SK-N-SH treated with all-trans-retinoic acid at 6 μM for 48 hours (cell line): ENCODE measurements at regions not wholly inside any gene's neighbourhood (a gene's known extent, or its start where the extent isn't known, plus 50 kb on each side); places are given as distances from the start of the nearest gene placed in this dataset.

ENCODE experiments used
- ATAC-seq: fragments of 200-7000 bp; cut with Tn5 transposase; 3 replicates; pipeline ENCODE4 v1.9.1; 2020; ENCODE audit warnings: mild to moderate bottlenecking, moderate library complexity
- ARNTL ChIP-seq: fragments of 450-650 bp; formaldehyde crosslinking; IDR thresholded peaks from 2 replicates; pipeline ENCODE4 v1.5.0; 2020; ENCODE audit warnings: low read depth, mild to moderate bottlenecking, moderate library complexity, borderline replicate concordance
- BACH2 ChIP-seq: fragments of 250-450 bp; sonication (Bioruptor Pico); IDR thresholded peaks from 2 replicates; pipeline ENCODE4 v1.9.0; 2021; ENCODE audit warnings: mild to moderate bottlenecking, borderline replicate concordance
- CREB5 ChIP-seq: fragments of 250-450 bp; sonication (Bioruptor Pico); IDR thresholded peaks from 2 replicates; pipeline ENCODE4 v1.5.1; 2020; ENCODE audit warnings: low read depth, mild to moderate bottlenecking, moderate library complexity
- CSDC2 ChIP-seq: fragments of 250-450 bp; sonication (Bioruptor Pico); IDR thresholded peaks from 2 replicates; pipeline ENCODE4 v1.5.0; 2020; ENCODE audit warnings: mild to moderate bottlenecking, moderate library complexity
- CSRNP3 ChIP-seq: fragments of 250-450 bp; sonication (Bioruptor Pico); IDR thresholded peaks from 2 replicates; pipeline ENCODE4 v1.5.1; 2021; ENCODE audit warnings: mild to moderate bottlenecking, moderate library complexity
- ESRRG ChIP-seq: fragments of 250-450 bp; sonication (Bioruptor Pico); IDR thresholded peaks from 2 replicates; pipeline ENCODE4 v1.6.1; 2021; ENCODE audit warnings: mild to moderate bottlenecking
- GLIS3 ChIP-seq: fragments of 250-450 bp; sonication (Bioruptor Pico); IDR thresholded peaks from 2 replicates; pipeline ENCODE4 v1.5.0; 2020; ENCODE audit warnings: mild to moderate bottlenecking, moderate library complexity
- ISL1 ChIP-seq: fragments of 250-450 bp; sonication (Bioruptor Pico); IDR thresholded peaks from 2 replicates; pipeline ENCODE4 v2.1.2; 2022; ENCODE audit warnings: mild to moderate bottlenecking, moderate library complexity
- OSR1 ChIP-seq: fragments of 250-450 bp; sonication (Bioruptor Pico); IDR thresholded peaks from 2 replicates; pipeline ENCODE4 v1.8.0; 2022; ENCODE audit warnings: moderate library complexity, mild to moderate bottlenecking, inconsistent platforms
- PATZ1 ChIP-seq: fragments of 250-450 bp; sonication (Bioruptor Pico); IDR thresholded peaks from 2 replicates; pipeline ENCODE4 v1.8.0; 2020; ENCODE audit warnings: mild to moderate bottlenecking, moderate library complexity, borderline replicate concordance
- PPARA ChIP-seq: fragments of 250-450 bp; sonication (Bioruptor Pico); IDR thresholded peaks from 2 replicates; pipeline ENCODE4 v1.5.0; 2020; ENCODE audit warnings: mild to moderate bottlenecking, borderline replicate concordance
- RARB ChIP-seq: fragments of 250-450 bp; sonication (Bioruptor Pico); IDR thresholded peaks from 2 replicates; pipeline ENCODE4 v1.8.0; 2021; ENCODE audit warnings: mild to moderate bottlenecking, moderate library complexity
- SNAI2 ChIP-seq: fragments of 250-450 bp; sonication (Bioruptor Pico); IDR thresholded peaks from 2 replicates; pipeline ENCODE4 v1.5.0; 2020; ENCODE audit warnings: mild to moderate bottlenecking, moderate library complexity
- TCF4 ChIP-seq: fragments of 250-450 bp; sonication (Bioruptor Pico); IDR thresholded peaks from 2 replicates; pipeline ENCODE4 v1.8.0; 2021; ENCODE audit warnings: mild to moderate bottlenecking, moderate library complexity, borderline replicate concordance
- TOX ChIP-seq: fragments of 250-450 bp; sonication (Bioruptor Pico); IDR thresholded peaks from 2 replicates; pipeline ENCODE4 v1.8.0; 2021; ENCODE audit warnings: mild to moderate bottlenecking, moderate library complexity, borderline replicate concordance
- ZC3H10 ChIP-seq: fragments of 250-450 bp; sonication (Bioruptor Pico); IDR thresholded peaks from 2 replicates; pipeline ENCODE4 v1.5.1; 2021; ENCODE audit warnings: mild to moderate bottlenecking, moderate library complexity
- ZFP3 ChIP-seq: fragments of 250-450 bp; sonication (Bioruptor Pico); IDR thresholded peaks from 2 replicates; pipeline ENCODE4 v1.5.0; 2020; ENCODE audit warnings: mild to moderate bottlenecking, moderate library complexity
- ZFP30 ChIP-seq: fragments of 450-650 bp; formaldehyde crosslinking; IDR thresholded peaks from 2 replicates; pipeline ENCODE4 v1.5.0; 2022; ENCODE audit warnings: mild to moderate bottlenecking, moderate library complexity
- ZNF565 ChIP-seq: fragments of 450-650 bp; formaldehyde crosslinking; conservative IDR thresholded peaks from 2 replicates; pipeline ENCODE4 v1.5.0; 2020; ENCODE audit warnings: low read depth, mild to moderate bottlenecking, moderate library complexity
- ZNF70 ChIP-seq: fragments of 450-650 bp; formaldehyde crosslinking; IDR thresholded peaks from 2 replicates; pipeline ENCODE4 v1.5.0; 2020; ENCODE audit warnings: mild to moderate bottlenecking, moderate library complexity
- ZNF8 ChIP-seq: fragments of 450-650 bp; formaldehyde crosslinking; IDR thresholded peaks from 2 replicates; pipeline ENCODE4 v1.5.0; 2020; ENCODE audit warnings: mild to moderate bottlenecking, moderate library complexity
- TF ChIP-seq, protein P1 (sequence below): fragments of 250-450 bp; sonication (Bioruptor Pico); IDR thresholded peaks from 2 replicates; pipeline ENCODE4 v1.5.0; 2020; ENCODE audit warnings: mild to moderate bottlenecking, moderate library complexity
- TF ChIP-seq, protein P2 (sequence below): fragments of 250-450 bp; sonication (Bioruptor Pico); IDR thresholded peaks from 2 replicates; pipeline ENCODE4 v1.8.0; 2021; ENCODE audit warnings: low read depth, mild to moderate bottlenecking, moderate library complexity, borderline replicate concordance

- ATAC-seq = no peak
- TF ChIP-seq CSRNP3 (CRISPR knock-in tag) (no peak), TCF4 (no peak), CSDC2 (no peak), ISL1 (CRISPR knock-in tag) (no peak), ZC3H10 (CRISPR knock-in tag) (no peak), RARB (no peak), CREB5 (CRISPR knock-in tag) (no peak), PPARA (no peak), GLIS3 (CRISPR knock-in tag) (no peak), PATZ1 (CRISPR knock-in tag) (no peak), ZFP3 (CRISPR knock-in tag) (no peak), SNAI2 (CRISPR knock-in tag) (no peak), ZNF70 (CRISPR knock-in tag) (no peak), OSR1 (CRISPR knock-in tag) (no peak), ARNTL (CRISPR knock-in tag) (no peak), ZNF565 (CRISPR knock-in tag) (no peak)
- TF ChIP-seq, protein P1, sequence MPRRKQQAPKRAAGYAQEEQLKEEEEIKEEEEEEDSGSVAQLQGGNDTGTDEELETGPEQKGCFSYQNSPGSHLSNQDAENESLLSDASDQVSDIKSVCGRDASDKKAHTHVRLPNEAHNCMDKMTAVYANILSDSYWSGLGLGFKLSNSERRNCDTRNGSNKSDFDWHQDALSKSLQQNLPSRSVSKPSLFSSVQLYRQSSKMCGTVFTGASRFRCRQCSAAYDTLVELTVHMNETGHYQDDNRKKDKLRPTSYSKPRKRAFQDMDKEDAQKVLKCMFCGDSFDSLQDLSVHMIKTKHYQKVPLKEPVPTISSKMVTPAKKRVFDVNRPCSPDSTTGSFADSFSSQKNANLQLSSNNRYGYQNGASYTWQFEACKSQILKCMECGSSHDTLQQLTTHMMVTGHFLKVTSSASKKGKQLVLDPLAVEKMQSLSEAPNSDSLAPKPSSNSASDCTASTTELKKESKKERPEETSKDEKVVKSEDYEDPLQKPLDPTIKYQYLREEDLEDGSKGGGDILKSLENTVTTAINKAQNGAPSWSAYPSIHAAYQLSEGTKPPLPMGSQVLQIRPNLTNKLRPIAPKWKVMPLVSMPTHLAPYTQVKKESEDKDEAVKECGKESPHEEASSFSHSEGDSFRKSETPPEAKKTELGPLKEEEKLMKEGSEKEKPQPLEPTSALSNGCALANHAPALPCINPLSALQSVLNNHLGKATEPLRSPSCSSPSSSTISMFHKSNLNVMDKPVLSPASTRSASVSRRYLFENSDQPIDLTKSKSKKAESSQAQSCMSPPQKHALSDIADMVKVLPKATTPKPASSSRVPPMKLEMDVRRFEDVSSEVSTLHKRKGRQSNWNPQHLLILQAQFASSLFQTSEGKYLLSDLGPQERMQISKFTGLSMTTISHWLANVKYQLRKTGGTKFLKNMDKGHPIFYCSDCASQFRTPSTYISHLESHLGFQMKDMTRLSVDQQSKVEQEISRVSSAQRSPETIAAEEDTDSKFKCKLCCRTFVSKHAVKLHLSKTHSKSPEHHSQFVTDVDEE (CRISPR knock-in tag) = no peak
- TF ChIP-seq, protein P2, sequence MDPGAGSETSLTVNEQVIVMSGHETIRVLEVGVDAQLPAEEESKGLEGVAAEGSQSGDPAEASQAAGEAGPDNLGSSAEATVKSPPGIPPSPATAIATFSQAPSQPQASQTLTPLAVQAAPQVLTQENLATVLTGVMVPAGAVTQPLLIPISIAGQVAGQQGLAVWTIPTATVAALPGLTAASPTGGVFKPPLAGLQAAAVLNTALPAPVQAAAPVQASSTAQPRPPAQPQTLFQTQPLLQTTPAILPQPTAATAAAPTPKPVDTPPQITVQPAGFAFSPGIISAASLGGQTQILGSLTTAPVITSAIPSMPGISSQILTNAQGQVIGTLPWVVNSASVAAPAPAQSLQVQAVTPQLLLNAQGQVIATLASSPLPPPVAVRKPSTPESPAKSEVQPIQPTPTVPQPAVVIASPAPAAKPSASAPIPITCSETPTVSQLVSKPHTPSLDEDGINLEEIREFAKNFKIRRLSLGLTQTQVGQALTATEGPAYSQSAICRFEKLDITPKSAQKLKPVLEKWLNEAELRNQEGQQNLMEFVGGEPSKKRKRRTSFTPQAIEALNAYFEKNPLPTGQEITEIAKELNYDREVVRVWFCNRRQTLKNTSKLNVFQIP (CRISPR knock-in tag) = no peak
These were observed 203.0 kb downstream of the MED10 start for GRCh38 chr5:6175172-6175854.

- no peak for TF ChIP-seq CSDC2
- TF ChIP-seq BACH2 (CRISPR knock-in tag) = no peak
- TF ChIP-seq CSRNP3 (CRISPR knock-in tag) = no peak
- TF ChIP-seq ESRRG (CRISPR knock-in tag) = no peak
- no peak for TF ChIP-seq ARNTL (CRISPR knock-in tag)
- no peak for TF ChIP-seq ZFP3 (CRISPR knock-in tag)
- no peak for TF ChIP-seq ISL1 (CRISPR knock-in tag)
- no peak for TF ChIP-seq RARB
- TF ChIP-seq ZNF8 (CRISPR knock-in tag) = no peak
- no peak for TF ChIP-seq ZC3H10 (CRISPR knock-in tag)
- no peak for TF ChIP-seq ZNF565 (CRISPR knock-in tag)
- no peak for TF ChIP-seq SNAI2 (CRISPR knock-in tag)
- no peak for TF ChIP-seq PATZ1 (CRISPR knock-in tag)
- no peak for TF ChIP-seq ZFP30 (CRISPR knock-in tag)
- TF ChIP-seq TOX (CRISPR knock-in tag) = no peak
- TF ChIP-seq TCF4 = no peak
- TF ChIP-seq CREB5 (CRISPR knock-in tag) = no peak
- no peak for ATAC-seq
These were observed 208.7 kb downstream of the MED10 start for GRCh38 chr5:6169660-6170059.
